WERI-Rb-1 (cell line): ENCODE measurements at regions not wholly inside any gene's neighbourhood (a gene's known extent, or its start where the extent isn't known, plus 50 kb on each side); places are given as distances from the start of the nearest gene placed in this dataset.
A peak's percentile ranks its signal among the peaks of the same experiment; 100 is the strongest.
"Not testable (repeated sequence)": the region's sequence is repeated elsewhere in the genome, so short reads cannot be mapped to it uniquely, and the experiment has no call there.

ENCODE experiments used
- DNase-seq: peaks from one replicate; pipeline ENCODE4 v3.0.0-alpha.2; 2020
- H3K27ac ChIP-seq: fragments of 250-450 bp; sonication (Bioruptor Pico); 2 replicates; pipeline ENCODE4 v1.5.1; 2020; ENCODE audit warnings: mild to moderate bottlenecking, moderate library complexity
- H3K27me3 ChIP-seq: fragments of 250-450 bp; sonication (Bioruptor Pico); 2 replicates; pipeline ENCODE4 v1.5.1; 2021; ENCODE audit warnings: mild to moderate bottlenecking, low read depth, moderate library complexity; ENCODE audit not compliant: insufficient read depth, severe bottlenecking
- H3K36me3 ChIP-seq: fragments of 250-450 bp; sonication (Bioruptor Pico); 2 replicates; pipeline ENCODE4 v1.5.1; 2020; ENCODE audit warnings: mild to moderate bottlenecking, moderate library complexity
- H3K4me3 ChIP-seq: 2 replicates; pipeline ENCODE4 v1.5.1; 2011; ENCODE audit warnings: low read depth, mild to moderate bottlenecking, control low read depth, low read length
- H3K9me3 ChIP-seq: fragments of 250-450 bp; sonication (Bioruptor Pico); 2 replicates; pipeline ENCODE4 v1.5.1; 2021; ENCODE audit warnings: mild to moderate bottlenecking, moderate library complexity; ENCODE audit not compliant: severe bottlenecking
- CTCF ChIP-seq: IDR thresholded peaks from 2 replicates; pipeline ENCODE4 v1.5.1; 2011; ENCODE audit warnings: low read depth, mild to moderate bottlenecking, control low read depth, inconsistent platforms, low read length

- H3K27me3 ChIP-seq, H3K4me3 ChIP-seq, H3K27ac ChIP-seq, H3K36me3 ChIP-seq, DNase-seq, H3K9me3 ChIP-seq: not testable (repeated sequence)
Observed at GRCh38 chr7:65651826-65652592, 220.9 kb upstream of the VKORC1L1 start.

- not testable (repeated sequence) for H3K9me3 ChIP-seq, H3K36me3 ChIP-seq, H3K27me3 ChIP-seq, DNase-seq, H3K4me3 ChIP-seq, H3K27ac ChIP-seq
Observed at GRCh38 chr7:65652669-65653068, 220.2 kb upstream of the VKORC1L1 start.

DNA sequence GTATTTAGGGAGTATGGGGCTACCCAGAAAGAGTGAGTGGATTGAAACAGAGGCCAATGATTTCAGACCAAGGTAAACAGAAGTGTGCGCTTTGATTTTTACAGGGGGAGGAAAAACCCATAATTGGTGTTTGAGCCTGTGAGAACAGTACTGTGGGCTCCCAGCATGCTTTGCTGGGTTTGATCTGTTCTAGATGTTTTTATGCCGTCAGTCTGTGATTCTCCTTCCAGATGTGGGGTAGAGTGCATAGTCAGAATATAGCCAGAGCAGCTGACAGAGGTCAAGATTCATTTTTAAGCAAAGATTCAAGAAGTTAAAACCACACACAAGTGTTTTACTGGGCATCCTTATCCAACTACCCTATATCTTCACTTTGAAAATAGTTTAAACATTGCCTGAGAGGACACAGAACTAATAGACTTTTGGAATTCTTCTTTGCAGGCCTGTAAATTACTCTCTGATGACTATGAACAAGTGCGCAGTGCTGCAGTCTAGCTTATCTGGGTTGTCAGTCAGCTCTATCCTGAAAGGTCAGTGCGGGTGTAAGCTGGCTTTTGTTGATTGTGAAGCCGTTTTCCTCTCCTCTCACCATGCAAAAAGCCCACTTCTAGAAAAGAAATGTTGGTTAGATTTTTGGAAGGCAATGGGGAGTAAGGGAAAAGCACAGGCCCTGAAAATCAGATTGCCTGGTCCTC is 216.2 kb upstream of the VKORC1L1 start:
- not testable (repeated sequence) for H3K9me3 ChIP-seq, H3K36me3 ChIP-seq, DNase-seq, H3K27ac ChIP-seq, H3K4me3 ChIP-seq, H3K27me3 ChIP-seq

- not testable (repeated sequence) for H3K4me3 ChIP-seq, DNase-seq, H3K27ac ChIP-seq, H3K36me3 ChIP-seq, H3K9me3 ChIP-seq, H3K27me3 ChIP-seq
Observed at GRCh38 chr7:65683362-65683761, 189.5 kb upstream of the VKORC1L1 start.

- not testable (repeated sequence) for DNase-seq, H3K27ac ChIP-seq, H3K4me3 ChIP-seq, H3K27me3 ChIP-seq, H3K36me3 ChIP-seq, H3K9me3 ChIP-seq
Observed at GRCh38 chr7:65699026-65699714, 173.7 kb upstream of the VKORC1L1 start.

DNA sequence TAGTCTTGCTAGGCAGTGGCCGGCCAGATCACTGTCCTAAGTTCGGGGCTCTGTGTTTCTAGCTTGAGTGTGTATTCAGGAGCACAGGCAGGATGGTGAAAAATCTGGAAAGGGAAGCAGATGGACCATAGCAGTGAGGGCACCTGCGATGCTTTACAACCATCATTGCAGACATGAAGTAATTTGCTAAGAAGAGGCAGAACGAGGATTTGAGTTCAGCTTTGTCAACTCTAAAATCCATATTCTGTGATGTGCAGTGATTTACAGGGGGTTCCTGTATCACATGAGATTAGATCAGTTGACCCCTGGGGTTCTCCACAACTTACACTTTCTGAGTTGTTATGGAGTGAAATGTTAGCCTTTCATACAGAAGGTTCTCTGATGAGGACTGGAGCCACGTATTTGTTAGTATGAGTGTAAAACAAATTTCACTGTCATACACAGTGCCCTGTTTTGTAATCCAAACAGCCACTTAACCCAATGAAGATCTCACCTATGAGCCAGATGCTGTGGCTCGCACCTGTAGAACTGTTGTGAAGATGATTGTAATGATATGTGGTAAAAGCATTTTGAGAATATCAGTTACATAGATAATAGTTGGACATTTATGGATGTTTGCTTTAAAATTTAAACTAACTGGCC is 173.0 kb upstream of the VKORC1L1 start:
- H3K9me3 ChIP-seq, DNase-seq, H3K27ac ChIP-seq, H3K36me3 ChIP-seq, H3K4me3 ChIP-seq, H3K27me3 ChIP-seq: not testable (repeated sequence)

- not testable (repeated sequence) for H3K27ac ChIP-seq, H3K36me3 ChIP-seq, H3K4me3 ChIP-seq, DNase-seq, H3K27me3 ChIP-seq, H3K9me3 ChIP-seq
Observed at GRCh38 chr7:65719123-65719798, 153.6 kb upstream of the VKORC1L1 start.

GRCh38 chr7:65722361-65722792 is 150.5 kb upstream of the VKORC1L1 start:
- peak; percentile 83 for TF ChIP-seq CTCF
- no peaks in the 10 kb centered on the region for H3K9me3 ChIP-seq
- H3K27ac ChIP-seq, result no peak overlapping the region
- no peak overlapping the region for H3K4me3 ChIP-seq
- H3K27me3 ChIP-seq, result no peaks in the 10 kb centered on the region
- DNase-seq, result peak; percentile 64
- H3K36me3 ChIP-seq, result no peaks in the 10 kb centered on the region

DNA sequence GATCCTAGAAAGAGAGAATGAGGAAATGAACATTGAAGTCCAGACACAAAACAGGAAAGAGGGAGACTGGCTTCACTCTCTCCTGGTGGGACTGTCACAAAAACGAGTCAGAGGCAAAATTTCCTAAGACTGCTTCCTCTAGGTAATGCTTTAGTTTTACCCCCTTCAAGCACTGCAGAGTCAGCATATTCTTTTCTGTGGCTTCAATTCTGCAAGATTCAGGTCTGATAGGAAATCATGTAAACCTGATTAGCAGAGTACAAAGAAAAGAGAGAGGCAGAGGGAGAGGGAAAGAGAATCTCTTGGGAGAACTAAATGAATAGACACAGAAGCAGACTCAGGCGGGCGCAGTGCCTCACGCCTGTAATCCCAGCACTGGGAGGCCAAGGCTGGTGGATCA is 145.7 kb upstream of the VKORC1L1 start:
- H3K27ac ChIP-seq, H3K4me3 ChIP-seq, H3K27me3 ChIP-seq, H3K9me3 ChIP-seq, DNase-seq, H3K36me3 ChIP-seq: not testable (repeated sequence)
